ENCODE measurements at regions not wholly inside any gene's neighbourhood (a gene's known extent, or its start where the extent isn't known, plus 50 kb on each side); places are given as distances from the start of the nearest gene placed in this dataset.

DNA sequence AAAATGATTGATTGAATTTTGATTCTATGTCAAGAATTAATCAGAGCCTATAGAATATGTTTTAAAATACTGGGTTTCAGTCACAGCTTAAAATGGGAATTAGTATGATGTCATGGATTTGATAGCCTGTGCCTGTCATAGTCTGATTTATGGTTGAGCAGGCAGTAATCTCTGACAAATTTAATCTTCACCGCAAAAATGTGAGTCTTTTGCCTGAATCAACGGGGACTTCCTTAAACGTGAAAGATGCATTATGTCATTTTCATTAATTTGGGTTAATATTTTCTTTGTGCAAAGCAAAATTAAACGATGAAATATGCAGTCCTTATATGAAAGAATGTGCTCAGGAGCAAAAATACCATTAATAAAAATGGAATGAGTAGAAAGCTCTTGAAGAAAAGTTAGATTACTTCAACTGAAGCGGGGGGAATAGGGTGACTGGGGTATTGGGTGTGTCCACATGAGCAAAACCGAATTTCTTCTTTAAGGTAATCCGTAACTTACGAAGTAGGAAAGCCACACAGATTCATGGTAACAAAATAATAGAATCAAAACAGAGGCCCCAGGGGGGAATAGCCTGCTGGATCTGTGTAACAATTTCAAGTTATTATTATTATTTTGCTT lies 339.6 kb upstream of the NOX3 start:
- Histone ChIP-seq H2AFZ (no peak overlapping the region), H3F3A (ENCODE audit: insufficient read depth) (no peaks in the 10 kb centered on the region), H4K20me1 (ENCODE audit: insufficient read depth) (no peaks in the 10 kb centered on the region), H3K27me3 (replicated peaks; ENCODE audit: insufficient read depth) (no peaks in the 10 kb centered on the region), H3K9ac (no peak overlapping the region), H3K27ac (no peak overlapping the region), H3K4me2 (ENCODE audit: unreplicated experiment) (no peak overlapping the region), H3K9me2 (ENCODE audit: insufficient read depth) (no peaks in the 10 kb centered on the region), H3K9me3 (ENCODE audit: low read depth) (no peaks in the 10 kb centered on the region), H3K4me3 (no peak overlapping the region), H3K36me3 (ENCODE audit: low read depth) (no peaks in the 10 kb centered on the region), H3K4me1 (ENCODE audit: insufficient read depth) (no peaks in the 10 kb centered on the region), H3K79me2 (ENCODE audit: insufficient read depth) (no peaks in the 10 kb centered on the region)
- DNase-seq = no peak
- in situ Hi-C loops (cut with MboI) = no loop called here
- TF ChIP-seq EZH2phosphoT487 (IDR thresholded peaks at IDR 0.05; ENCODE audit: insufficient read depth, low read depth) = no peak
- 52% methylated on average over 8 of the region's 8 CpGs for WGBS, 2 experiments (ENCODE audit: low coverage in 1 of 2, low lambda C conversion rate in 2 of 2, missing lambda C conversion rate in 2 of 2)

DNA sequence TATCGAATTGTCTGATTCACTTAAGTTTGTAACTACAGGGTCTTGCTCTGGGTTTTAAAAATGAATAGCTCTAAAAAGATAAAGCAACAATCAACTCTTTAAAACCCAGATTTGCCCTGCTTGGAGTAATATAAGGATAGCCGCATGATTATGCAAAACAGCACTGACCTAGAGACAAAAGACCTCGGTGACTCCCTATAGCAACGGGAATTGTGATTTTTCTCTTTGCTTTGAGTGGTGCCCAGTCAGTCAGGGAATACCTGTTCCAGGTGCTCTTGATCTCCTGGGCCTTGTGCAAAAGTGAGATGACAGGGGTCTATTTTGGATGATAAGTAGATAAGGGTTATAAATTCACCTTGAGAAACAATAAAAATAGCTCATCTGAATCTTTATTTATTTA lies 336.3 kb upstream of the NOX3 start:
- H2AFZ ChIP-seq = no peak overlapping the region
- H3K9me2 ChIP-seq (ENCODE audit: insufficient read depth) = no peaks in the 10 kb centered on the region
- no peak overlapping the region for H3K4me2 ChIP-seq (ENCODE audit: unreplicated experiment)

DNA sequence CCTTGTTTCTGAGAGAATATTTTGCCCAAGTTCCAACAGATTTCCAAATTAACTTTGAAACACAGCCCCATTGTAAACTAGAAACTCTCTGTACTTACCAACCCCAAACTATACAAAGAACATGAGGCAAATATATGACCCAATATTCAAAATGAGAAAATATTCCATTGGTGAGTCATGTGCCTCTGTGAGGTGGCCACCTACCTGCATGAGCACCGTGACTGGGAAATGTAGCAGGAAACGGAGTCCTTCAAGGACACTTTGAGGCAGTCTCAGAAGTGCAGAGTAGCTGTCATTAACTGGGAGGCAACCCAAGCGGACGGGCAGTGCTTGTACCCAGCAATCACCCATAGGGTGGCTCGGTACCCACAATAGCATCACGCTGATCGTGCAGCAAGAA lies 335.5 kb upstream of the NOX3 start:
- Histone ChIP-seq H4K20me1 (ENCODE audit: insufficient read depth) (no peaks in the 10 kb centered on the region), H3K4me1 (ENCODE audit: insufficient read depth) (no peaks in the 10 kb centered on the region), H3K27me3 (replicated peaks; ENCODE audit: insufficient read depth) (no peaks in the 10 kb centered on the region), H3K9me3 (ENCODE audit: low read depth) (no peaks in the 10 kb centered on the region), H3K79me2 (ENCODE audit: insufficient read depth) (no peaks in the 10 kb centered on the region), H2AFZ (no peak overlapping the region), H3F3A (ENCODE audit: insufficient read depth) (no peaks in the 10 kb centered on the region), H3K36me3 (ENCODE audit: low read depth) (no peaks in the 10 kb centered on the region), H3K27ac (no peak overlapping the region), H3K9ac (no peak overlapping the region), H3K9me2 (ENCODE audit: insufficient read depth) (no peaks in the 10 kb centered on the region), H3K4me3 (no peak overlapping the region), H3K4me2 (ENCODE audit: unreplicated experiment) (no peak overlapping the region)
- TF ChIP-seq EZH2 (IDR thresholded peaks at IDR 0.05; ENCODE audit: insufficient read depth, poor library complexity, severe bottlenecking) (no peak), EZH2phosphoT487 (IDR thresholded peaks at IDR 0.05; ENCODE audit: insufficient read depth, low read depth) (no peak)
- DNase-seq = no peak
- 61 to 75% methylated on average over 7 of the region's 7 CpGs for WGBS, 2 experiments (ENCODE audit: low coverage in 1 of 2, low lambda C conversion rate in 2 of 2, missing lambda C conversion rate in 2 of 2)
- in situ Hi-C loops (cut with MboI) = no loop called here

More for the DNA sequence above, 336.3 kb upstream of the NOX3 start:
- Histone ChIP-seq H3K27ac (no peak overlapping the region), H3K27me3 (replicated peaks; ENCODE audit: insufficient read depth) (no peaks in the 10 kb centered on the region), H3K4me3 (no peak overlapping the region), H3K9ac (no peak overlapping the region), H4K20me1 (ENCODE audit: insufficient read depth) (no peaks in the 10 kb centered on the region), H3K4me1 (ENCODE audit: insufficient read depth) (no peaks in the 10 kb centered on the region), H3K9me3 (ENCODE audit: low read depth) (no peaks in the 10 kb centered on the region), H3K79me2 (ENCODE audit: insufficient read depth) (no peaks in the 10 kb centered on the region), H3K36me3 (ENCODE audit: low read depth) (no peaks in the 10 kb centered on the region), H3F3A (ENCODE audit: insufficient read depth) (no peaks in the 10 kb centered on the region)
- no peak for TF ChIP-seq EZH2phosphoT487 (IDR thresholded peaks at IDR 0.05; ENCODE audit: insufficient read depth, low read depth)
- no peak for TF ChIP-seq EZH2 (IDR thresholded peaks at IDR 0.05; ENCODE audit: insufficient read depth, poor library complexity, severe bottlenecking)
- 77 to 78% methylated on average over 4 of the region's 4 CpGs for whole genome bisulfite sequencing, 2 experiments (ENCODE audit: low coverage in 1 of 2, low lambda C conversion rate in 2 of 2, missing lambda C conversion rate in 2 of 2)
- in situ Hi-C loops (cut with MboI) = no loop called here
- DNase-seq = no peak

DNA sequence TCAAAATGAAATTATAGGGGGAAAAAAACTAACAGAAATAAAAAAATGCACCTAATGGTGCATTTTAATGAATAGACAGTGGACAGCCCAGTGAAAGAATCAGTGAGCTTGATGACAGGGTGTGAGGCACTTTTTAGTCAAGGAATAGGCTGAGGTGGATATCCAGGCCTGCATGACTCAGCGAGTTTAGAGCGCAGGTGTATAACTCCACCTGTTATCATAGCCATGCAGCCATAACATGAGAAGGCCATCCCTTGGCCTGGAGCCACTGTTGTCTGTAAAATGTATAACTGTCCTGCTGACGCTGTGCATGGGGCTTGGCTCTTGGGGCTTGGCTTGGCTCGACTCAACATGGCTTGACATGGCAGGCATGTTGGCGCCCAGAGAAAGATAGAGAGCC lies 331.5 kb upstream of the NOX3 start:
- Histone ChIP-seq H3K9me3 (ENCODE audit: low read depth) (no peaks in the 10 kb centered on the region), H2AFZ (no peak overlapping the region), H3K79me2 (ENCODE audit: insufficient read depth) (no peaks in the 10 kb centered on the region), H3K27me3 (replicated peaks; ENCODE audit: insufficient read depth) (no peaks in the 10 kb centered on the region), H3K27ac (no peak overlapping the region), H3K4me3 (no peak overlapping the region), H3K9ac (no peak overlapping the region), H3K4me1 (ENCODE audit: insufficient read depth) (peaks cover 16% of the 10 kb centered on the region), H3F3A (ENCODE audit: insufficient read depth) (peaks cover 9% of the 10 kb centered on the region), H3K4me2 (ENCODE audit: unreplicated experiment) (no peak overlapping the region), H3K9me2 (ENCODE audit: insufficient read depth) (no peaks in the 10 kb centered on the region), H3K36me3 (ENCODE audit: low read depth) (no peaks in the 10 kb centered on the region), H4K20me1 (ENCODE audit: insufficient read depth) (no peaks in the 10 kb centered on the region)
- TF ChIP-seq EZH2phosphoT487 (IDR thresholded peaks at IDR 0.05; ENCODE audit: insufficient read depth, low read depth) = no peak
- no peak for TF ChIP-seq EZH2 (IDR thresholded peaks at IDR 0.05; ENCODE audit: insufficient read depth, poor library complexity, severe bottlenecking)
- WGBS, 2 experiments (ENCODE audit: low coverage in 1 of 2, low lambda C conversion rate in 2 of 2, missing lambda C conversion rate in 2 of 2) = 78 to 86% methylated on average over 5 of the region's 5 CpGs
- no peak for DNase-seq
- in situ Hi-C loops (cut with MboI) = no loop called here

DNA sequence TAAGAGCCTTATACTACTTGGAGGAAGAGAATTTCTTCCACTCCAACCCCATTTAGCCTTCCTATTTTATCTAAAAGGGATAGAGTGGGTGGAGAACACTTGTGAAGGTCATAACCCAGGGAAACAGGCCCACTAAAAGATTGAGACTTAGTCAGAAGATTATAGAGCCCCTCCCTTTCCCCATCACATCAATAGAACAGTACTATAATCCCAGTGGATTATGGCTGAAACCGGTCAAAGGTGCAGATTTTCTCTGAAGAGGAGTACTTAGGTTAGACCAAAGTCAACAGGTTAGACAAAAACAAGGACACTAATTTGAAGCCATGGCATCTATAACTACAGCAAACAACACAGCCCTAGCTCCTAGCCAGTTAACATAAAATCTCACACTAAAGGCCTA lies 330.9 kb upstream of the NOX3 start:
- no peak overlapping the region for H2AFZ ChIP-seq
- H3K4me3 ChIP-seq = no peak overlapping the region
- H3K9me2 ChIP-seq (ENCODE audit: insufficient read depth) = no peaks in the 10 kb centered on the region
- WGBS, 2 experiments (ENCODE audit: low coverage in 1 of 2, low lambda C conversion rate in 2 of 2, missing lambda C conversion rate in 2 of 2) = 71 to 74% methylated on average over 1 of the region's 1 CpG
- H3K36me3 ChIP-seq (ENCODE audit: low read depth) = no peaks in the 10 kb centered on the region
- H3K9me3 ChIP-seq (ENCODE audit: low read depth) = no peaks in the 10 kb centered on the region
- in situ Hi-C loops (cut with MboI) = no loop called here
- H3K4me2 ChIP-seq (ENCODE audit: unreplicated experiment) = no peak overlapping the region
- no peaks in the 10 kb centered on the region for H3K79me2 ChIP-seq (ENCODE audit: insufficient read depth)
- TF ChIP-seq EZH2phosphoT487 (IDR thresholded peaks at IDR 0.05; ENCODE audit: insufficient read depth, low read depth) = no peak
- no peak for TF ChIP-seq EZH2 (IDR thresholded peaks at IDR 0.05; ENCODE audit: insufficient read depth, poor library complexity, severe bottlenecking)
- no peaks in the 10 kb centered on the region for H4K20me1 ChIP-seq (ENCODE audit: insufficient read depth)
- no peak overlapping the region for H3K27ac ChIP-seq
- no peak for DNase-seq
- H3F3A ChIP-seq (ENCODE audit: insufficient read depth) = peaks cover 10% of the 10 kb centered on the region
- no peaks in the 10 kb centered on the region for H3K27me3 ChIP-seq (replicated peaks; ENCODE audit: insufficient read depth)
- peaks cover 23% of the 10 kb centered on the region for H3K4me1 ChIP-seq (ENCODE audit: insufficient read depth)
- no peak overlapping the region for H3K9ac ChIP-seq

Measured in GM23248 (cell line).